Neural progenitor cell (in vitro differentiated cells): ENCODE measurements at regions not wholly inside any gene's neighbourhood (a gene's known extent, or its start where the extent isn't known, plus 50 kb on each side); places are given as distances from the start of the nearest gene placed in this dataset.

Source experiments
- DNase-seq: peaks from one replicate; pipeline ENCODE4 v3.0.0-alpha.2; 2016; ENCODE audit warnings: low spot score
- H2AFZ ChIP-seq: fragments of 200-600 bp; sonication (generic); replicated peaks from 2 replicates; pipeline ENCODE4 v1.6.1; 2016; ENCODE audit warnings: antibody characterized with exemption
- H3F3A ChIP-seq: fragments of 200-600 bp; sonication (generic); 2 replicates; pipeline ENCODE4 v1.6.1; 2016; ENCODE audit warnings: antibody characterized with exemption, low read depth
- H3K27ac ChIP-seq: fragments of 200-600 bp; sonication (generic); 2 replicates; pipeline ENCODE4 v1.5.1; 2016; ENCODE audit warnings: mild to moderate bottlenecking
- H3K27me3 ChIP-seq: fragments of 200-600 bp; sonication (generic); 2 replicates; pipeline ENCODE4 v1.6.1; 2016; ENCODE audit warnings: mild to moderate bottlenecking, moderate library complexity
- H3K36me3 ChIP-seq: fragments of 200-600 bp; sonication (generic); 2 replicates; pipeline ENCODE4 v1.5.1; 2016
- H3K4me1 ChIP-seq: fragments of 200-600 bp; sonication (generic); 2 replicates; pipeline ENCODE4 v1.6.1; 2016; ENCODE audit warnings: mixed run types
- H3K4me2 ChIP-seq: fragments of 200-600 bp; sonication (generic); 2 replicates; pipeline ENCODE4 v1.6.1; 2016
- H3K4me3 ChIP-seq: fragments of 200-600 bp; sonication (generic); 2 replicates; pipeline ENCODE4 v1.5.1; 2016
- H3K79me2 ChIP-seq: fragments of 200-600 bp; sonication (generic); 2 replicates; pipeline ENCODE4 v1.6.1; 2016; ENCODE audit warnings: low read depth
- H3K9ac ChIP-seq: fragments of 200-600 bp; sonication (generic); 2 replicates; pipeline ENCODE4 v1.6.1; 2016
- H3K9me3 ChIP-seq: fragments of 200-600 bp; sonication (generic); 2 replicates; pipeline ENCODE4 v1.5.1; 2016; ENCODE audit warnings: low read depth
- H4K20me1 ChIP-seq: fragments of 200-600 bp; sonication (generic); 2 replicates; pipeline ENCODE4 v1.6.1; 2016; ENCODE audit warnings: low read depth
- H3K27ac Mint-ChIP-seq: 3 replicates; pipeline ENCODE4 v1.8.0; 2021; ENCODE audit warnings: mixed read lengths
- H3K27me3 Mint-ChIP-seq: 2 replicates; pipeline ENCODE4 v1.8.0; 2022; ENCODE audit warnings: low read depth, mild to moderate bottlenecking, inconsistent platforms, moderate library complexity, mixed read lengths; ENCODE audit not compliant: insufficient read depth
- H3K36me3 Mint-ChIP-seq: 3 replicates; pipeline ENCODE4 v1.8.0; 2021; ENCODE audit warnings: mixed read lengths
- H3K4me1 Mint-ChIP-seq: 3 replicates; pipeline ENCODE4 v1.8.0; 2021; ENCODE audit warnings: mixed read lengths
- H3K4me3 Mint-ChIP-seq: 3 replicates; pipeline ENCODE4 v1.8.0; 2021; ENCODE audit warnings: mild to moderate bottlenecking, moderate library complexity, mixed read lengths
- H3K9me3 Mint-ChIP-seq: 3 replicates; pipeline ENCODE4 v1.8.0; 2020; ENCODE audit warnings: mixed read lengths
- CTCF ChIP-seq: fragments of 200-600 bp; sonication (generic); IDR thresholded peaks from 2 replicates; pipeline ENCODE4 v1.5.1; 2017; ENCODE audit warnings: antibody characterized with exemption, mild to moderate bottlenecking
- EZH2 ChIP-seq: fragments of 200-600 bp; sonication (generic); IDR thresholded peaks from 2 replicates; pipeline ENCODE4 v1.6.1; 2017; ENCODE audit warnings: antibody characterized with exemption, mild to moderate bottlenecking, moderate library complexity
- EZH2phosphoT487 ChIP-seq: fragments of 200-600 bp; sonication (generic); IDR thresholded peaks from 2 replicates; pipeline ENCODE4 v1.6.1; 2017; ENCODE audit warnings: antibody characterized with exemption

GRCh38 chr7:69364813-69365643 is 233.2 kb upstream of the AUTS2 start:
- Histone ChIP-seq H3K9me3 (no peaks in the 10 kb centered on the region), H3K4me3 (no peak overlapping the region), H3F3A (no peaks in the 10 kb centered on the region), H3K36me3 (no peaks in the 10 kb centered on the region), H4K20me1 (no peaks in the 10 kb centered on the region), H3K79me2 (no peaks in the 10 kb centered on the region), H3K9ac (no peak overlapping the region), H2AFZ (no peak overlapping the region), H3K4me2 (no peak overlapping the region), H3K27ac (no peak overlapping the region), H3K4me1 (no peaks in the 10 kb centered on the region), H3K27me3 (no peaks in the 10 kb centered on the region)
- no peaks in the 10 kb centered on the region for H3K36me3 Mint-ChIP-seq
- H3K27me3 Mint-ChIP-seq: no peaks in the 10 kb centered on the region
- no peaks in the 10 kb centered on the region for H3K4me1 Mint-ChIP-seq
- TF ChIP-seq EZH2: no peak
- TF ChIP-seq CTCF: no peak
- TF ChIP-seq EZH2phosphoT487: no peak
- H3K9me3 Mint-ChIP-seq: no peaks in the 10 kb centered on the region
- no peak overlapping the region for H3K27ac Mint-ChIP-seq
- no peak overlapping the region for H3K4me3 Mint-ChIP-seq
- DNase-seq: no peak

GRCh38 chr7:69365651-69366192 is 232.6 kb upstream of the AUTS2 start:
- no peaks in the 10 kb centered on the region for H3K79me2 ChIP-seq
- H3K4me3 ChIP-seq: no peak overlapping the region
- H3K9me3 ChIP-seq: no peaks in the 10 kb centered on the region
- no peaks in the 10 kb centered on the region for H3F3A ChIP-seq
- no peaks in the 10 kb centered on the region for H4K20me1 ChIP-seq
- TF ChIP-seq EZH2phosphoT487 (no peak), CTCF (no peak), EZH2 (no peak)
- H3K4me2 ChIP-seq: no peak overlapping the region
- H3K4me1 ChIP-seq: no peaks in the 10 kb centered on the region
- no peaks in the 10 kb centered on the region for H3K27me3 ChIP-seq
- Mint-ChIP-seq H3K27me3 (no peaks in the 10 kb centered on the region), H3K4me3 (no peak overlapping the region), H3K9me3 (no peaks in the 10 kb centered on the region), H3K4me1 (no peaks in the 10 kb centered on the region), H3K36me3 (no peaks in the 10 kb centered on the region), H3K27ac (no peak overlapping the region)
- no peak overlapping the region for H2AFZ ChIP-seq
- no peaks in the 10 kb centered on the region for H3K36me3 ChIP-seq
- H3K9ac ChIP-seq: no peak overlapping the region
- no peak overlapping the region for H3K27ac ChIP-seq
- no peak for DNase-seq

- Histone ChIP-seq H2AFZ (no peak overlapping the region), H3K4me1 (no peaks in the 10 kb centered on the region), H3K79me2 (no peaks in the 10 kb centered on the region), H3K4me2 (no peak overlapping the region), H3K27me3 (no peaks in the 10 kb centered on the region), H4K20me1 (no peaks in the 10 kb centered on the region), H3K4me3 (no peak overlapping the region), H3K36me3 (no peaks in the 10 kb centered on the region), H3K27ac (no peak overlapping the region), H3K9me3 (no peaks in the 10 kb centered on the region), H3K9ac (no peak overlapping the region), H3F3A (no peaks in the 10 kb centered on the region)
- Mint-ChIP-seq H3K9me3 (no peaks in the 10 kb centered on the region), H3K27me3 (peaks cover 2% of the 10 kb centered on the region), H3K27ac (no peak overlapping the region), H3K4me1 (no peaks in the 10 kb centered on the region), H3K4me3 (no peak overlapping the region), H3K36me3 (no peaks in the 10 kb centered on the region)
- no peak for DNase-seq
- TF ChIP-seq EZH2phosphoT487: no peak
- no peak for TF ChIP-seq CTCF
- no peak for TF ChIP-seq EZH2
Observed at GRCh38 chr7:69367780-69368179, 230.5 kb upstream of the AUTS2 start.
